HEK293 (cell line): ENCODE measurements at regions not wholly inside any gene's neighbourhood (a gene's known extent, or its start where the extent isn't known, plus 50 kb on each side); places are given as distances from the start of the nearest gene placed in this dataset.
A peak's percentile ranks its signal among the peaks of the same experiment; 100 is the strongest.

ENCODE experiments used
- EGR2 ChIP-seq: fragments of 450-650 bp; formaldehyde crosslinking; IDR thresholded peaks from 2 replicates; pipeline ENCODE4 v1.5.1; 2016; ENCODE audit warnings: low read depth, missing biosample characterization, missing genetic modification characterization
- FEZF1 ChIP-seq: fragments of 450-650 bp; formaldehyde crosslinking; IDR thresholded peaks from 2 replicates; pipeline ENCODE4 v1.5.1; 2016; ENCODE audit warnings: missing biosample characterization, missing genetic modification characterization
- GLI2 ChIP-seq: fragments of 450-650 bp; formaldehyde crosslinking; IDR thresholded peaks from 2 replicates; pipeline ENCODE4; 2017; ENCODE audit warnings: missing biosample characterization, missing genetic modification characterization, low read depth, borderline replicate concordance
- GLIS2 ChIP-seq: fragments of 450-650 bp; formaldehyde crosslinking; IDR thresholded peaks from 2 replicates; pipeline ENCODE4 v1.5.1; 2016; ENCODE audit warnings: missing biosample characterization, missing genetic modification characterization
- RBAK ChIP-seq: fragments of 450-650 bp; formaldehyde crosslinking; IDR thresholded peaks from 2 replicates; pipeline ENCODE4 v1.5.1; 2016; ENCODE audit warnings: missing biosample characterization, missing genetic modification characterization
- SCRT2 ChIP-seq: fragments of 450-650 bp; formaldehyde crosslinking; IDR thresholded peaks from 2 replicates; pipeline ENCODE4 v1.5.1; 2016; ENCODE audit warnings: missing biosample characterization, missing genetic modification characterization
- SP3 ChIP-seq: fragments of 450-650 bp; formaldehyde crosslinking; IDR thresholded peaks from 2 replicates; pipeline ENCODE4 v1.5.1; 2016; ENCODE audit warnings: missing biosample characterization, missing genetic modification characterization
- TCF7L2 ChIP-seq: IDR thresholded peaks from 2 replicates; pipeline ENCODE4 v1.6.1; 2011; ENCODE audit warnings: low read depth, mild to moderate bottlenecking, inconsistent platforms, low read length, moderate library complexity, borderline replicate concordance
- ZBTB7A ChIP-seq: fragments of 450-650 bp; formaldehyde crosslinking; IDR thresholded peaks from 2 replicates; pipeline ENCODE4 v1.5.1; 2016; ENCODE audit warnings: low read depth, missing biosample characterization, missing genetic modification characterization
- ZEB2 ChIP-seq: fragments of 450-650 bp; formaldehyde crosslinking; IDR thresholded peaks from 2 replicates; pipeline ENCODE4 v1.5.1; 2016; ENCODE audit warnings: missing biosample characterization, missing genetic modification characterization
- ZFP41 ChIP-seq: fragments of 450-650 bp; formaldehyde crosslinking; IDR thresholded peaks from 2 replicates; pipeline ENCODE4 v1.5.1; 2016; ENCODE audit warnings: missing biosample characterization, missing genetic modification characterization, borderline replicate concordance
- ZFP69B ChIP-seq: fragments of 450-650 bp; formaldehyde crosslinking; IDR thresholded peaks from 2 replicates; pipeline ENCODE4 v1.5.1; 2016; ENCODE audit warnings: missing biosample characterization, missing genetic modification characterization
- ZNF112 ChIP-seq: fragments of 450-650 bp; formaldehyde crosslinking; IDR thresholded peaks from 2 replicates; pipeline ENCODE4 v1.5.0; 2017; ENCODE audit warnings: missing biosample characterization, missing genetic modification characterization
- ZNF169 ChIP-seq: fragments of 450-650 bp; formaldehyde crosslinking; IDR thresholded peaks from 2 replicates; pipeline ENCODE4 v1.5.1; 2016; ENCODE audit warnings: missing biosample characterization, missing genetic modification characterization
- ZNF19 ChIP-seq: fragments of 450-650 bp; formaldehyde crosslinking; IDR thresholded peaks from 2 replicates; pipeline ENCODE4; 2016; ENCODE audit warnings: missing biosample characterization, missing genetic modification characterization, low read depth
- ZNF214 ChIP-seq: fragments of 450-650 bp; formaldehyde crosslinking; IDR thresholded peaks from 2 replicates; pipeline ENCODE4 v1.5.1; 2017; ENCODE audit warnings: missing biosample characterization, mild to moderate bottlenecking, missing genetic modification characterization, borderline replicate concordance
- ZNF335 ChIP-seq: fragments of 450-650 bp; formaldehyde crosslinking; conservative IDR thresholded peaks from 2 replicates; pipeline ENCODE4 v1.5.1; 2016; ENCODE audit warnings: missing biosample characterization, missing genetic modification characterization
- ZNF366 ChIP-seq: fragments of 450-650 bp; formaldehyde crosslinking; conservative IDR thresholded peaks from 2 replicates; pipeline ENCODE4 v1.5.1; 2016; ENCODE audit warnings: missing biosample characterization, missing genetic modification characterization
- ZNF394 ChIP-seq: fragments of 450-650 bp; formaldehyde crosslinking; IDR thresholded peaks from 2 replicates; pipeline ENCODE4 v1.5.1; 2016; ENCODE audit warnings: missing biosample characterization, missing genetic modification characterization, mild to moderate bottlenecking, moderate library complexity, borderline replicate concordance
- ZNF433 ChIP-seq: fragments of 450-650 bp; formaldehyde crosslinking; IDR thresholded peaks from 2 replicates; pipeline ENCODE4 v1.5.1; 2016; ENCODE audit warnings: missing biosample characterization, missing genetic modification characterization, low read depth
- ZNF529 ChIP-seq: fragments of 450-650 bp; formaldehyde crosslinking; IDR thresholded peaks from 2 replicates; pipeline ENCODE4 v1.5.1; 2017; ENCODE audit warnings: missing genetic modification characterization, missing biosample characterization; ENCODE audit not compliant: insufficient replicate concordance
- ZNF621 ChIP-seq: fragments of 450-650 bp; formaldehyde crosslinking; IDR thresholded peaks from 2 replicates; pipeline ENCODE4 v1.5.1; 2017; ENCODE audit warnings: missing biosample characterization, missing genetic modification characterization
- ZNF623 ChIP-seq: fragments of 450-650 bp; formaldehyde crosslinking; IDR thresholded peaks from 2 replicates; pipeline ENCODE4 v1.5.1; 2016; ENCODE audit warnings: missing biosample characterization, missing genetic modification characterization
- ZNF701 ChIP-seq: fragments of 450-650 bp; formaldehyde crosslinking; IDR thresholded peaks from 2 replicates; pipeline ENCODE4 v1.5.1; 2016; ENCODE audit warnings: missing biosample characterization, missing genetic modification characterization
- ZNF768 ChIP-seq: fragments of 450-650 bp; formaldehyde crosslinking; IDR thresholded peaks from 2 replicates; pipeline ENCODE4 v1.5.1; 2018; ENCODE audit warnings: missing biosample characterization, mild to moderate bottlenecking, missing genetic modification characterization
- ZNF776 ChIP-seq: fragments of 450-650 bp; formaldehyde crosslinking; IDR thresholded peaks from 2 replicates; pipeline ENCODE4 v1.5.0; 2017; ENCODE audit warnings: missing biosample characterization, missing genetic modification characterization, borderline replicate concordance
- ZNF830 ChIP-seq: fragments of 450-650 bp; IDR thresholded peaks from 2 replicates; pipeline ENCODE4 v1.5.0; 2018; ENCODE audit warnings: missing biosample characterization, missing genetic modification characterization, low read depth, mild to moderate bottlenecking, moderate library complexity
- TF ChIP-seq, protein P1 (sequence below): fragments of 450-650 bp; formaldehyde crosslinking; IDR thresholded peaks from 2 replicates; pipeline ENCODE4 v1.5.1; 2016; ENCODE audit warnings: missing biosample characterization, missing genetic modification characterization
- TF ChIP-seq, protein P2 (sequence below): fragments of 450-650 bp; formaldehyde crosslinking; conservative IDR thresholded peaks from 2 replicates; pipeline ENCODE4 v1.5.1; 2016; ENCODE audit warnings: low read depth, missing biosample characterization, missing genetic modification characterization
- TF ChIP-seq, protein P3 (sequence below): fragments of 450-650 bp; formaldehyde crosslinking; IDR thresholded peaks from 2 replicates; pipeline ENCODE4 v1.5.1; 2016; ENCODE audit warnings: missing biosample characterization, missing genetic modification characterization
- TF ChIP-seq, protein P4 (sequence below): fragments of 450-650 bp; formaldehyde crosslinking; IDR thresholded peaks from 2 replicates; pipeline ENCODE4 v1.5.1; 2016; ENCODE audit warnings: missing biosample characterization, missing genetic modification characterization

DNA sequence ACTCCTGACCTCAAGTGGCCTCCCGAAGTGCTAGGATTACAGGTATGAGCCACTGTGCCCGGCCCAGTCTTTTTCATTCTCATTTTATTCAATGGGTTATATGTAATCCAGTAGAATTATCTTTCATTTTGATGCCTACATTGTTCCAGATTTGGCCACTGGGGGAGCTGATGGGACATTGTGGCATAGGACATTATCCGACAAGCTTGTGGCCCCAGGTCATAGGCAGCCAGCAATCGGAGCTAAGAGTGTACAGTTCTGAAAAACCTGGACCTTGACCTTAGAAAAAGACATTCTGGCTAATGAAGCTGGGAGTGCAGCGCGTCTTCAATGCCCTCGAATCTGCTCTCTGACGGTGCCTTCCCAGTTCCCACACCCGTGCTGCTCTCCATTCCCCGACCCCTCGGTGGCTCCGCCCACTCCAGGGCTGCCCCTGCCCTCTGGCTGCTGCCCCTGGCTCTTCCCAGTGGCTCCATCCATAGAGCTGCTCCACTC is 108.7 kb downstream of the TEX29 start (continued):
- TF ChIP-seq, protein P1, sequence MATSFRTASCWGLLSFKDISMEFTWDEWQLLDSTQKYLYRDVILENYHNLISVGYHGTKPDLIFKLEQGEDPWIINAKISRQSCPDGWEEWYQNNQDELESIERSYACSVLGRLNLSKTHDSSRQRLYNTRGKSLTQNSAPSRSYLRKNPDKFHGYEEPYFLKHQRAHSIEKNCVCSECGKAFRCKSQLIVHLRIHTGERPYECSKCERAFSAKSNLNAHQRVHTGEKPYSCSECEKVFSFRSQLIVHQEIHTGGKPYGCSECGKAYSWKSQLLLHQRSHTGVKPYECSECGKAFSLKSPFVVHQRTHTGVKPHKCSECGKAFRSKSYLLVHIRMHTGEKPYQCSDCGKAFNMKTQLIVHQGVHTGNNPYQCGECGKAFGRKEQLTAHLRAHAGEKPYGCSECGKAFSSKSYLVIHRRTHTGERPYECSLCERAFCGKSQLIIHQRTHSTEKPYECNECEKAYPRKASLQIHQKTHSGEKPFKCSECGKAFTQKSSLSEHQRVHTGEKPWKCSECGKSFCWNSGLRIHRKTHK (tag by site-specific recombination): no peak
- peak; percentile 39 for TF ChIP-seq SP3
- TF ChIP-seq ZNF623 (tag by site-specific recombination): no peak
- TF ChIP-seq ZNF112: no peak
- no peak for TF ChIP-seq GLI2 (tag by site-specific recombination)
- TF ChIP-seq ZNF701 (tag by site-specific recombination): no peak
- no peak for TF ChIP-seq GLIS2 (tag by site-specific recombination)
- no peak for TF ChIP-seq ZNF366 (tag by site-specific recombination)
- peak; percentile 36; the same call in 1 of the 2 replicates for TF ChIP-seq ZNF335 (tag by site-specific recombination)
- no peak for TF ChIP-seq ZNF214 (tag by site-specific recombination)
- TF ChIP-seq, protein P2, sequence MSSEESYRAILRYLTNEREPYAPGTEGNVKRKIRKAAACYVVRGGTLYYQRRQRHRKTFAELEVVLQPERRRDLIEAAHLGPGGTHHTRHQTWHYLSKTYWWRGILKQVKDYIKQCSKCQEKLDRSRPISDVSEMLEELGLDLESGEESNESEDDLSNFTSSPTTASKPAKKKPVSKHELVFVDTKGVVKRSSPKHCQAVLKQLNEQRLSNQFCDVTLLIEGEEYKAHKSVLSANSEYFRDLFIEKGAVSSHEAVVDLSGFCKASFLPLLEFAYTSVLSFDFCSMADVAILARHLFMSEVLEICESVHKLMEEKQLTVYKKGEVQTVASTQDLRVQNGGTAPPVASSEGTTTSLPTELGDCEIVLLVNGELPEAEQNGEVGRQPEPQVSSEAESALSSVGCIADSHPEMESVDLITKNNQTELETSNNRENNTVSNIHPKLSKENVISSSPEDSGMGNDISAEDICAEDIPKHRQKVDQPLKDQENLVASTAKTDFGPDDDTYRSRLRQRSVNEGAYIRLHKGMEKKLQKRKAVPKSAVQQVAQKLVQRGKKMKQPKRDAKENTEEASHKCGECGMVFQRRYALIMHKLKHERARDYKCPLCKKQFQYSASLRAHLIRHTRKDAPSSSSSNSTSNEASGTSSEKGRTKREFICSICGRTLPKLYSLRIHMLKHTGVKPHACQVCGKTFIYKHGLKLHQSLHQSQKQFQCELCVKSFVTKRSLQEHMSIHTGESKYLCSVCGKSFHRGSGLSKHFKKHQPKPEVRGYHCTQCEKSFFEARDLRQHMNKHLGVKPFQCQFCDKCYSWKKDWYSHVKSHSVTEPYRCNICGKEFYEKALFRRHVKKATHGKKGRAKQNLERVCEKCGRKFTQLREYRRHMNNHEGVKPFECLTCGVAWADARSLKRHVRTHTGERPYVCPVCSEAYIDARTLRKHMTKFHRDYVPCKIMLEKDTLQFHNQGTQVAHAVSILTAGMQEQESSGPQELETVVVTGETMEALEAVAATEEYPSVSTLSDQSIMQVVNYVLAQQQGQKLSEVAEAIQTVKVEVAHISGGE: no peak
- TF ChIP-seq, protein P3, sequence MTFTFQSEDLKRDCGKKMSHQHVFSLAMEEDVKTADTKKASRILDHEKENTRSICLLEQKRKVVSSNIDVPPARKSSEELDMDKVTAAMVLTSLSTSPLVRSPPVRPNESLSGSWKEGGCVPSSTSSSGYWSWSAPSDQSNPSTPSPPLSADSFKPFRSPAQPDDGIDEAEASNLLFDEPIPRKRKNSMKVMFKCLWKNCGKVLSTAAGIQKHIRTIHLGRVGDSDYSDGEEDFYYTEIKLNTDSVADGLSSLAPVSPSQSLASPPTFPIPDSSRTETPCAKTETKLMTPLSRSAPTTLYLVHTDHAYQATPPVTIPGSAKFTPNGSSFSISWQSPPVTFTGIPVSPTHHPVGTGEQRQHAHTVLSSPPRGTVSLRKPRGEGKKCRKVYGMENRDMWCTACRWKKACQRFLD (tag by site-specific recombination): no peak
- TF ChIP-seq ZNF529 (tag by site-specific recombination): no peak
- no peak for TF ChIP-seq ZNF776 (tag by site-specific recombination)
- no peak for TF ChIP-seq ZFP41 (tag by site-specific recombination)
- no peak for TF ChIP-seq RBAK (tag by site-specific recombination)
- TF ChIP-seq ZEB2 (tag by site-specific recombination): no peak
- TF ChIP-seq ZNF394 (tag by site-specific recombination): no peak
- TF ChIP-seq ZNF19 (tag by site-specific recombination): no peak
- no peak for TF ChIP-seq EGR2 (tag by site-specific recombination)
- no peak for TF ChIP-seq ZNF621
- no peak for TF ChIP-seq ZNF433 (tag by site-specific recombination)
- TF ChIP-seq, protein P4, sequence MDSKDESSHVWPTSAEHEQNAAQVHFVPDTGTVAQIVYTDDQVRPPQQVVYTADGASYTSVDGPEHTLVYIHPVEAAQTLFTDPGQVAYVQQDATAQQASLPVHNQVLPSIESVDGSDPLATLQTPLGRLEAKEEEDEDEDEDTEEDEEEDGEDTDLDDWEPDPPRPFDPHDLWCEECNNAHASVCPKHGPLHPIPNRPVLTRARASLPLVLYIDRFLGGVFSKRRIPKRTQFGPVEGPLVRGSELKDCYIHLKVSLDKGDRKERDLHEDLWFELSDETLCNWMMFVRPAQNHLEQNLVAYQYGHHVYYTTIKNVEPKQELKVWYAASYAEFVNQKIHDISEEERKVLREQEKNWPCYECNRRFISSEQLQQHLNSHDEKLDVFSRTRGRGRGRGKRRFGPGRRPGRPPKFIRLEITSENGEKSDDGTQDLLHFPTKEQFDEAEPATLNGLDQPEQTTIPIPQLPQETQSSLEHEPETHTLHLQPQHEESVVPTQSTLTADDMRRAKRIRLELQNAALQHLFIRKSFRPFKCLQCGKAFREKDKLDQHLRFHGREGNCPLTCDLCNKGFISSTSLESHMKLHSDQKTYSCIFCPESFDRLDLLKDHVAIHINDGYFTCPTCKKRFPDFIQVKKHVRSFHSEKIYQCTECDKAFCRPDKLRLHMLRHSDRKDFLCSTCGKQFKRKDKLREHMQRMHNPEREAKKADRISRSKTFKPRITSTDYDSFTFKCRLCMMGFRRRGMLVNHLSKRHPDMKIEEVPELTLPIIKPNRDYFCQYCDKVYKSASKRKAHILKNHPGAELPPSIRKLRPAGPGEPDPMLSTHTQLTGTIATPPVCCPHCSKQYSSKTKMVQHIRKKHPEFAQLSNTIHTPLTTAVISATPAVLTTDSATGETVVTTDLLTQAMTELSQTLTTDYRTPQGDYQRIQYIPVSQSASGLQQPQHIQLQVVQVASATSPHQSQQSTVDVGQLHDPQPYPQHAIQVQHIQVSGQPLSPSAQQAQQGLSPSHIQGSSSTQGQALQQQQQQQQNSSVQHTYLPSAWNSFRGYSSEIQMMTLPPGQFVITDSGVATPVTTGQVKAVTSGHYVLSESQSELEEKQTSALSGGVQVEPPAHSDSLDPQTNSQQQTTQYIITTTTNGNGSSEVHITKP (tag by site-specific recombination): peak; percentile 64
- no peak for TF ChIP-seq ZNF768 (tag by site-specific recombination)
- no peak for TF ChIP-seq ZFP69B (tag by site-specific recombination)
- no peak for TF ChIP-seq ZBTB7A (tag by site-specific recombination)
- TF ChIP-seq ZNF169: no peak
- no peak for TF ChIP-seq FEZF1
- TF ChIP-seq TCF7L2: no peak
- no peak for TF ChIP-seq ZNF830 (tag by site-specific recombination)
- peak; percentile 52; the same call in 1 of the 2 replicates for TF ChIP-seq SCRT2 (tag by site-specific recombination)
